Posterior vena cava (tissue), 2 donors: ENCODE measurements at regions not wholly inside any gene's neighbourhood (a gene's known extent, or its start where the extent isn't known, plus 50 kb on each side); places are given as distances from the start of the nearest gene placed in this dataset.
"Not testable (repeated sequence)": the region's sequence is repeated elsewhere in the genome, so short reads cannot be mapped to it uniquely, and the experiment has no call there.

Experiments
- DNase-seq: peaks from one replicate; pipeline ENCODE4 v3.0.0-alpha.2; 2020; ENCODE audit warnings: low spot score
- intact Hi-C, 2 donors: fragments of 100-400 bp; cut with DNase I; formaldehyde crosslinking; loops; one replicate each; pipeline versions ENCODE4 v1.14.1 to v1.14.2; 2022 to 2023
- donor health status: DM: yes; HTN: yes; CAD: no.
- donor health status: DM: yes; HTN: yes; CAD: no.

DNA sequence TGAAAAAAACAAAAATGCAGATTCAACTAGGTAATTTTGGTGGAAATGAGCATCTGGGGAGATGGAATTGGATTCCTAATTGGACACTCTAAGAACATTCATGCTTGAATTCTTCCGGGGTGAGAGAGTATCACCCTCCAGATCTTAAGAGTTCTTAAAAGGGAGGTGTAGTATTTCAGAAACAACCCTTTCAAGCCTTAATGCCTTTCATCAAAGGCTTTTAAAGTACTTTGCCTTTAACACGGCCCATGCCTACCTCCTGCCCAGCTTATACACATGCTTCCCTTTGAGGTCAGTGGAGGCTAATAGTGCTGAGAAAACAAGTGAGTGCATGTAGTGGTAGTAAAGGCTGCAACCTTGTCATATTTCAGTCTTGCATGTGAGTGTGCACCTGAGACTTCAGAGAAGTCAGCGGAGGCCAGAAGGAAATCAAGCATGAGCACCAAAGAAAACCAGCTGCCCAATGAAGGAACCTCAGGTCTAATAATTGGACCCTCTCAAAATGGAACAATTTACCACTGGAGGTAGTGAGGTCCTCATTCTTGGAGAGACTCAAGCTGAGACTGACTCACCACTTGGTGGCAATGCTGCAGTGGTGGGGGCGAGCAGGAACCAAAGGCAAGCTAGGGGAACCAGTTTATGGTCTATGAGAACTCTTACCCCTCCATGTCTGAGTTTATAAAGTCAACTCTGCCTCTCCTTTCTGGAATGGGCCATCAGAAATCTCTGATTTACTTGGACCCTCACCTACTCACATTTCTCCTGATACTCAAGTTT lies 98.4 kb upstream of the GDNF start:
- DNase-seq = no peak
- intact Hi-C loops = no loop called here

- DNase-seq = no peak
- intact Hi-C loops = no loop called here
Measured at GRCh38 chr5:37936091-37936490, 96.2 kb upstream of the GDNF start.

DNA sequence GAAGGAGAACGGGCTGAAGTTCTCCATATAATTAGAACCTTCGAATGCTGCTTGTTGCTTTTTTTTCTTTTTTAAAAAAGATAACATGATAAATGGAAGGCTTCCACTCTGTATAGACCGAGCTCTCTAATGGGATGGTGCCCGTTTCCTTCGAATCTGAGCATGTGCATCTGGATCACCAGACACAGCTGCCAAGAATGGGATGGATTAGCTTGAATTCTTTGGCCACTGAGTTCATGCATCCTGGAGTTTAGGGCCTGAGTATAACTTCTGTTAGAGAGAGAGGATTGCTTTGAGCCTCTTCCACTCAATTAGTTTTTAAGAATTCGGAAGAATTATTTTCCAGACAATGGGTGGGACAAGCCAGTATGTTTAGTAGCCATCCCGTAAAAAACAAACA lies 93.7 kb upstream of the GDNF start:
- intact Hi-C loops = no loop called here

DNA sequence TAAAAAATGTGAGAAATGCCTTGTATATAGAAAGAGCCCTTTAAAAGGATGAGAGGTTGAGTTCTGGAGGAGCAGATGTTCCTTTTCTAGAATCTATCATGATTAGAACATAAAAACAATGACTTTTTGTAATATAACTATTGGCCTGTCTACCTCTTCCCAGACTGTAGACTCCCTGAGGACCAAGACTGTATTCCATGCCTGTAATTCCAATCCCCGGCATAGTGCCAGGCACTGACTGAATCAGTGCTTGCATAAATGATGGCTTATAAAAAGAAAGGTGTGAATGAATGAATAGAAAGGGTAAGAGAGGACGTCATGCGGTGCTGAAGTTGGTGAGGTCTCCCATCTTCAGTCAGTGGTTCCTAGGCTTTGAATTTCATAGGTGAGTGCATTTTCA lies 92.6 kb upstream of the GDNF start:
- DNase-seq = no peak
- intact Hi-C loops = no loop called here

More for the DNA sequence above, 93.7 kb upstream of the GDNF start:
- no peak for DNase-seq

DNA sequence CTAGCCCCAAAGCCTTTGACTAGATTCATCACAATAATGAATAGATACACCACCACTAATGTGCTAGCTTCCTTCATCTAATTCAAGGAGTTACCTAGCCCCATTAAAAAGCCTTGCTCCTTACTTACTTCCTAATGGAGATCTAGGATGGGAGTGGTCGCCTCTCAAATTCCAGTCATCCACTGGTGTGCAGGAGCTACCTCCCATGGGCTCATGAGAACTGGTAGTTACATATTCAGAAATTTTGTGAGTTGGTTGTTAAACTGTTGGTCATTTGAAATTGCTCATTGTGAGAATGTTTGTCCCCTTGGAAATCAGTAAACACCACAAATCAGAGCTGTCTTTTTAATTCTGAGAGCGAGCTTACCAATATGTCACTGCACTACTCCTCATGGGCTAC lies 91.7 kb upstream of the GDNF start:
- no peak for DNase-seq
- intact Hi-C loops = no loop called here

DNA sequence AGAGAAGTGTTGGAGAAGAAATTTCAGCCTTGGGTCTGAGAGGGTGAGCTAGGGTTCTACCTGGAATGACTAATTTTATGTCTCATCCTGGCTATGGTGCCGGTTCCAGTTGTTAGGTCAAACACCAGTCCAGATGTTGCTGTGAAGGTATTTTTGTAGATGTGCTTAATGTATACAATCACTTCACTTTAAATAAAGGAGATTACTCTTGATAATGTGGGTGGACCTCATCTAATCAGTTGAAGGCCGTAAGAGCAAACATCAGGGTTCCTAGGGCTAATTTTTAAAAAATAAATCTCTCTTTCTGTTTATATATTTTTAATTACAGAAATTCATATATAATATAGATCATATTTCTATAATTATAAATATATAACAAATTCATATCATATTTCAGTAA lies 90.5 kb upstream of the GDNF start:
- intact Hi-C loops = no loop called here
- no peak for DNase-seq

DNA sequence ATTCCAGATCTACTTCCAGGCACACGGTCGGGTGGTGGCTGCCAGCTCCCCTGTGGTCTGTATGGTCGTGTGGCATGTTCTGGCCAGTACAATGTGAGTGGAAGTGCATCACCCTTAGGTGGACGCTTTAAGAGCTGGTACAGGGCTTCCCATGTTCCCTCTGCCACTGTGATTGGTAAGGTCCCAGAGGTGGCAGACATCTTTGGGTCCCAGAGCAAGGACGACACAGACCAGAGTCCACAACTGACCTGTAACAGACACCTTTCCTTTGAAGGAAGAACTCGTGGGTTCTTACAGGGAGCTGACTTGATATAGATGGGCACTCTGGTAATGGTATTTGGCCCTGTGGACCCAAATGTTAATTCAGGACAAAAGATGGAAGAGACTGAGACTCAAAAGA lies 90.0 kb upstream of the GDNF start:
- no peak for DNase-seq
- intact Hi-C loops = no loop called here

GRCh38 chr5:37927753-37928152 lies 87.9 kb upstream of the GDNF start:
- DNase-seq, intact Hi-C loops: not testable (repeated sequence)

DNA sequence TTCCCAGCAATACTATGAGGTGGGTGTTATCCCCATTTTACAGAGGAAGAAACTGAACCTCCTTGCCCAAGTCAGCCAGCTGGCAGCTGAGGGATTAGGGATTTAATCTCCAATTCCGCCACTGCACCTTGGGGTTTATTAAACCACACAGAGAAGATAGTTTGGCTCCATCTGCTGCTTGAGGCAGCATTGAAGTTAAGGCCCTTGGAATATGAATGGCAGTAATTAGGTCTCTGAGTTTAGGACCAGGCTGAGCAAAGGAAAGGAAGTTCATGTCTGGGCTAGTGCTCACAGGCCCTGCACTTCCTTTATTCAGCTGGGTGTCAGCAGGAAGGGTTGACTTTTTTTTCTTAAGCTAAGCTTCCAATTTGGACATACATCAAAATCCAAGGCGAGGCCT lies 86.9 kb upstream of the GDNF start:
- intact Hi-C loops = no loop called here
- no peak for DNase-seq

DNA sequence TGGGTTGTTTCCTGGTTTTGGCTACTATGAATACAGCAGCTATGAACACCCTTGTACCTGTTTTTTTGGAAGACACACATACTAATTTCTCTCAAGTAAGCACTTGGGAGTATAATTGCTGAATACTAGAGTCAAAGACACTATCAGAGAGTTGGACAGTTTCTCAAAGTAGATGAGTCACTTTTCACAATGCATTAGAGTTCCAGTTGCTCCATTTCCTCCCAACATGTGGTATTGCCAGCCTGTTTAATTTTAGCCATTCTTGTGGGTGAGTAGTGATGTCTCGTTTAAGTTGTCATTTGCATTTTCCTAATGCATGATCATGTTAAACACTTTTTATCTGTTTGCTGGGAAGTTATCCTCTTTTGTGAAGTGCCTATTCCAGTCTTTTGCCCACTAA lies 81.6 kb upstream of the GDNF start:
- no peak for DNase-seq
- intact Hi-C loops = no loop called here

GRCh38 chr5:37918424-37918823 lies 78.6 kb upstream of the GDNF start:
- intact Hi-C loops = no loop called here

DNA sequence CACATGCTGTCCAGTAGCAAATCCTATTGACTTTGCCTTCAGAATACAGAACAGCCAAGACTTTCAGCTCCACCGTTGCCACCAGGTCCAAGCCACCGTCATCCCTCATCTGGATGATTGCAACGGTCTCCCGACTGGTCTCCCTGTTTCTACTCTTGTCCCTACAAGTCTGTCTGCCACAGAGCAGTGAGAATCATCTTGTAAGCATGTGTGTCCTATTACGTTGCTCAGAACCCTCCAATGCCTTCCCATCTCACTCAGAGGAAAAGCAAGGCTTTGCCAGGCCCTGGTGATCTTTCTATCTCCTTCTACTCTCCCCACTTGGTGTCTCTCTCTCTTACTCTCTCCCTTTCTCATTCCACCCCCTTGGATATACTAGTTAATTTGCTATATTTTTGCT lies 76.7 kb upstream of the GDNF start:
- no peak for DNase-seq
- intact Hi-C loops = no loop called here

More at GRCh38 chr5:37918424-37918823, 78.6 kb upstream of the GDNF start:
- no peak for DNase-seq

DNA sequence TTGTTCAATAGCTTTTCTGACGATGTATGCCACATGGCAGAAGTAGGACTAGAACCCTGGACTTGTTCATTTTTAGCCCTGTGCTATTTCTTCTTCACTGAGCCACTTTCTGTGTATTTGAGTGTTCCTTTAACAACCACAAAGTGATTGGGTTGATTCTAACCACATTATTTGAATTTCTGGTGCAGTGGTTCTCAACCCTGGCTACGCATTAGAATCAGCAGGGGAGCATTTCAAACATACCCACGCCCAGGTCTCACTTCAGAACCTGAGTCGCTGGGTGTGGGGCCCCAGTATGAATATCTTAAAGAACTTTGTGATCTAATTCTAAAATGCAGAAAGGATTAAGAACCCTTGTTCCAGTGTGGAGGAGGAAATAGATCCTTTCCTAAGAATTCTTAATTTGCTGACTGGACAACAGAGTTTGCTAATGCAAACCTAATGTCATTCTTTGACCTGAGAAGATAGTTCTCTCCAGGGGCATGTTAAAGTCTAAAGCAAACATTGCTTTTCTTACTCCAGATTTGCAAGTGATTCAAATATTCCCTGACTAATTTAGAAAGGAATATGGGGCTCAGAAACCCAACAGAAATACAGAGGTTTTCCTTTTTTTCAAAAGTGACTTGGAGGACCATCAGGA lies 75.4 kb upstream of the GDNF start:
- DNase-seq = no peak
- intact Hi-C loops = no loop called here

DNA sequence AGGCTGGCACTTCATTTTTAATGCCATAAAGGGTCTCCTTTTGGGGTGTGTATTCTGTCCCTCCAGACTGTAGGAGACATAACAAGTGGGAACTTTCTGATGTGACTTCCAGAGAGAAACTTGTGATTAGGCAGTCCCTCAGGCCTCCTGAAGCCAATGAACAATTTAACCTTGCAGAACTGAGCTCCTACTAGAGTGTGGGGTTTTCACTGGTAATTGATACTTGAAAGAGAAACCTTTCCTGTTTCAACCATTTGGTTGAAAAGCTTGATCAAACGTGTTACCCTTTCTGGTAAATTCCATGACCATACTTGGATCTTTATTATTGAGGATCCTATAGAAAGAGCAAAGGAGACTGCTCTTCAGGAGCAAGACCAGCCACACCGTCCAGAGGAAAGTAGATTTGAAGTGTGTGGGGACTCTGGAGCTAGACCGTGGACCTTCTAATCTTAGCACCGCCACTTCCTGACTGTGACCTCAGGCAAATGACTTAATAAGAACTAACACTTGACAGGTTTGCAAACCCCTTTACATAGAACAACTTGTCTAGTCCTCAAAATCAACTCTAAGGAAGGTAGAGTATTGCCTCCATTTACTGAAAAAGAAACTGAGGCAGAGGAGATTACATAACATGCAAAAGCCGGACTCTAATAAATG lies 69.9 kb upstream of the GDNF start:
- intact Hi-C loops, DNase-seq: not testable (repeated sequence)

DNA sequence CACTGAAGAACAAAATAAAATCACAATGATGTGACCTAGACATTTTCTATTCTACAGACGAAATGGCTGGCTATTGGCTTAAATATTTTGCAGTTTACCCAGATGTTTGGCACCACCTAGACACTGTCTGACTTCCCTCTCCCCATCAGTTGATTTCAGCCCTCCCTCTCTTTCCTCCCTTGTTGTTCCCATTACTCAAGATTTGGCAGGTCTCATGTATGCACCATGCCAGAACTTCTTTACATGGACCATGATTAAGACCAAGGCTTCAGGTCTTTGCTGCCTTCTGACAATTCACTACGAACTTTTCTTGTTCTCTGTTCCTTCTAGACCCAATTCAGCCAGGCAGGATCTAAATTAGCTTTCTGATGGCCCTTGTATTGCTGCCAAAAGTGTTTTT lies 66.6 kb upstream of the GDNF start:
- no peak for DNase-seq
- intact Hi-C loops = no loop called here

DNA sequence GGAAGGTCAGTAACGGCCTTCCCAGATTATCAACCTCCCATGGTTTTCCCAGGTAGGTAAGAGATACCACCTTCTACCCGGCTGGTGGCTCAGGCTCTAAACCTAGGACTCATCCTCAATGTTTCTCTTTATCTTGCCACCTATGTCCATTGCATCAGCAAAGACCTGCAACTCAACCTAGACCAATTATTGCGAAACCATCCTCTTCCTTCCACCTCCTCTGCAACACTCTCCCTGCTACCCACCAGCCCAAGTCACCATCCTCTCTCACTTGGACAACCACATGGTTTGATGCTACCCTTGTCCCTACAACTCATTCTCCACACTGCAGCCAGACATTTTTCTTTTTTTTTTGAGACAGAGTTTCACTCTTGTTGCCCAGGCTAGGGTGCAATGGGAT lies 65.4 kb upstream of the GDNF start:
- DNase-seq = no peak

DNA sequence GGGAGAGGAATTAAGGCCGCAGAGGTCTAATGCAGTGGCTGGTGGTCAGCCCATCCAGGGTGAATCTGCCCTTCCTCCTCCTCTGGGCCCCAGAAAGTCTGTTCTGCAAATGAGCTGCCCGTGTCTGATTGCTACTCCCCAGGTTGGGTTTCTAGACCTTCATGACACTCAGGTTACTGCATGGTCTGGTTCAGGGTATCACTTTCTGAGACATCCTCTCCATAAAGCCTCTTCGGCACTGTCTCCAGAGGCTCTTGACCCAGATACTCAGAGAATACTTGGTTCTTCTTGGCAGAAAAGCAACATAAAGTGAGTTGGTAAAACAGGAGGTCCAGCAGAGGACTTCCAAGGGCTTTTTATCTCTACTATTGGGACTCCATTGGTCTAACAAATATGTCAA lies 62.5 kb upstream of the GDNF start:
- intact Hi-C loops = loop anchor here in 1 of 2 donors (1.0 kb wide), 1 partner anchor 23 kb away; no protein-coding TSS in a partner anchor

More for the DNA sequence above, 65.4 kb upstream of the GDNF start:
- intact Hi-C loops = no loop called here

GRCh38 chr5:37900692-37901091 lies 60.9 kb upstream of the GDNF start:
- intact Hi-C loops = no loop called here
- peak; percentile 83 for DNase-seq

More for the DNA sequence above, 62.5 kb upstream of the GDNF start:
- DNase-seq = no peak

DNA sequence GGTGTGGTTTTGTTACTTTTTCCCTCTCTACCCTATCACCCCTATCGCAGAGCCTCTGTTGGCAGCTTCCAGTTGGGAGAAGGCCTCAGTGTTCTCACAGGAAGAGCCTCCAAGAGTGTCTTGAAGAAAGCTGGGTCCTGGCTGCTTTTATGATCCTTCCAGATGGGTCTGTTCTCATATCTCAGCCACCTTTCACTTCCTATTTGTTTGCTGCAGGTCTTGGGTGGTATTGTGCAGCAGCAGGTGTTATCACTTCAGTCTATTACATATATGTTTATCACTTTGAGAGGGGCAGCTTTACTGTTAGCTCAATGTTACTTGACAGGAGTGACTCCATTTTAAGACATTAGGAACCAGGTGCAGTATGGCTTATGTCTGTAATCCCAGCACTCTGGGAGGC lies 59.2 kb upstream of the GDNF start:
- no peak for DNase-seq
- intact Hi-C loops = no loop called here

DNA sequence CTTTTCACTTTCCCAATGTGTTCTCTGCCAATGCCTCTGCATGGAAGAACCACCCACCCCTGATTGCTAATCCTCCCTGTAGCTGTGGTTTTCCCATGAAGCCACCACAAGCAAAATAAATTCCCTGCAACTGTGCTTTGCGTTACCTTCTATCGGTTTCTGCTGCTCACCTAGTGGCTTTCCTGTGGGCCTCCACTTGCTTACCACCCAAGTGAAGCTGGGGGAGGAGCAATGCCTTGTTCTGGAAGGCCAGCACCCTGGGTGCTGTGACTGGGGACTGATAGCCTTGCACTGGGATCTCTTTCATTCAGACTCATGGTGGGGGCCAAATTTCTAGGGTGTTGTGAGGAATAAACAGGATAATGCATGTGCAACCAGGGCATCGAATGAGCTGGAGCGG lies 56.3 kb upstream of the GDNF start:
- no peak for DNase-seq
- intact Hi-C loops = no loop called here
